ENCODE measurements at regions not wholly inside any gene's neighbourhood (a gene's known extent, or its start where the extent isn't known, plus 50 kb on each side); places are given as distances from the start of the nearest gene placed in this dataset.

GRCh38 chr3:16086690-16087089 is 87.8 kb upstream of the GALNT15 start:
- no peak overlapping the region for H3K27ac ChIP-seq
- TF ChIP-seq ZFX (IDR thresholded peaks at IDR 0.05; ENCODE audit: borderline replicate concordance) = no peak
- TF ChIP-seq CTCF (IDR thresholded peaks at IDR 0.05) = no peak

- TF ChIP-seq ZFX (IDR thresholded peaks at IDR 0.05; ENCODE audit: borderline replicate concordance) (no peak), CTCF (IDR thresholded peaks at IDR 0.05) (no peak)
- H3K27ac ChIP-seq = no peak overlapping the region
Observed at GRCh38 chr3:16088496-16088895, 86.0 kb upstream of the GALNT15 start.

- TF ChIP-seq CTCF (IDR thresholded peaks at IDR 0.05) (no peak), ZFX (IDR thresholded peaks at IDR 0.05; ENCODE audit: borderline replicate concordance) (no peak)
- H3K27ac ChIP-seq = no peak overlapping the region
Observed at GRCh38 chr3:16089521-16089920, 85.0 kb upstream of the GALNT15 start.

- TF ChIP-seq CTCF (IDR thresholded peaks at IDR 0.05) (no peak), ZFX (IDR thresholded peaks at IDR 0.05; ENCODE audit: borderline replicate concordance) (no peak)
- no peak overlapping the region for H3K27ac ChIP-seq
Observed at GRCh38 chr3:16090024-16090423, 84.5 kb upstream of the GALNT15 start.

- TF ChIP-seq ZFX (IDR thresholded peaks at IDR 0.05; ENCODE audit: borderline replicate concordance) (no peak), CTCF (IDR thresholded peaks at IDR 0.05) (no peak)
- H3K27ac ChIP-seq = no peak overlapping the region
Observed at GRCh38 chr3:16090706-16091105, 83.8 kb upstream of the GALNT15 start.

GRCh38 chr3:16092923-16093322 is 81.6 kb upstream of the GALNT15 start:
- no peak for TF ChIP-seq ZFX (IDR thresholded peaks at IDR 0.05; ENCODE audit: borderline replicate concordance)
- TF ChIP-seq CTCF (IDR thresholded peaks at IDR 0.05) = no peak
- H3K27ac ChIP-seq = no peak overlapping the region

- H3K27ac ChIP-seq = no peak overlapping the region
Observed at GRCh38 chr3:16101295-16102186, 72.9 kb upstream of the GALNT15 start.

More at GRCh38 chr3:16101295-16102186, 72.9 kb upstream of the GALNT15 start:
- TF ChIP-seq CTCF (IDR thresholded peaks at IDR 0.05) = no peak
- no peak for TF ChIP-seq ZFX (IDR thresholded peaks at IDR 0.05; ENCODE audit: borderline replicate concordance)

Measured in 22Rv1 (cell line).